ENCODE measurements at regions not wholly inside any gene's neighbourhood (a gene's known extent, or its start where the extent isn't known, plus 50 kb on each side); places are given as distances from the start of the nearest gene placed in this dataset.

GRCh38 chr12:131327521-131328488 lies 374.1 kb downstream of the ADGRD1 start:
- TF ChIP-seq JUN (IDR thresholded peaks at IDR 0.05; ENCODE audit: low read depth, low read length) (no peak), TAF1 (IDR thresholded peaks at IDR 0.05; ENCODE audit: low read depth, low read length) (no peak), CTCF (IDR thresholded peaks at IDR 0.05; ENCODE audit: control extremely low read depth in 1 of 3, insufficient read depth in 1 of 3, low read depth in 1 of 3, low read length in 3 of 3) (peak; percentile 60 to 72 (median 67)), JUND (IDR thresholded peaks at IDR 0.05; ENCODE audit: low read length) (no peak), CBX8 (IDR thresholded peaks at IDR 0.05; ENCODE audit: borderline replicate concordance, low read depth, low read length) (no peak), BCL11A (IDR thresholded peaks at IDR 0.05; ENCODE audit: low read depth in 2 of 2, low read length in 2 of 2) (no peak), EP300 (IDR thresholded peaks at IDR 0.05; ENCODE audit: borderline replicate concordance in 1 of 2, low read depth in 2 of 2, low read length in 2 of 2) (no peak)

Measured in H1 (cell line).